HG02943 (cell line): ENCODE measurements at regions not wholly inside any gene's neighbourhood (a gene's known extent, or its start where the extent isn't known, plus 50 kb on each side); places are given as distances from the start of the nearest gene placed in this dataset.
A peak's percentile ranks its signal among the peaks of the same experiment; 100 is the strongest.

Source experiments
- ATAC-seq: cut with Tn5 transposase; IDR thresholded peaks from one replicate; pipeline ENCODE4 v1.9.1; 2021; ENCODE audit warnings: mild to moderate bottlenecking, low read depth, moderate library complexity; ENCODE audit not compliant: unreplicated experiment

- ATAC-seq, result no peak
Measured at GRCh38 chr3:102599819-102600576, 165.2 kb downstream of the ZPLD1 start.

GRCh38 chr3:102605153-102605552 is 170.3 kb downstream of the ZPLD1 start:
- ATAC-seq, result no peak

- no peak for ATAC-seq
Measured at GRCh38 chr3:102608875-102609274, 174.1 kb downstream of the ZPLD1 start.

- ATAC-seq, result no peak
Measured at GRCh38 chr3:102614021-102614569, 179.3 kb downstream of the ZPLD1 start.

- no peak for ATAC-seq
Measured at GRCh38 chr3:102614585-102614984, 179.8 kb downstream of the ZPLD1 start.

GRCh38 chr3:102617381-102617780 is 182.6 kb downstream of the ZPLD1 start:
- no peak for ATAC-seq

GRCh38 chr3:102619361-102619760 is 184.5 kb downstream of the ZPLD1 start:
- ATAC-seq, result no peak

- no peak for ATAC-seq
Measured at GRCh38 chr3:102629943-102630342, 195.1 kb downstream of the ZPLD1 start.

- no peak for ATAC-seq
Measured at GRCh38 chr3:102630531-102630930, 195.7 kb downstream of the ZPLD1 start.

- ATAC-seq, result no peak
Measured at GRCh38 chr3:102643546-102643945, 208.7 kb downstream of the ZPLD1 start.

GRCh38 chr3:102646557-102646956 is 211.7 kb downstream of the ZPLD1 start:
- ATAC-seq, result no peak

- ATAC-seq, result no peak
Measured at GRCh38 chr3:102660653-102661052, 225.8 kb downstream of the ZPLD1 start.

- ATAC-seq, result no peak
Measured at GRCh38 chr3:102661707-102662497, 227.1 kb downstream of the ZPLD1 start.

GRCh38 chr3:102662498-102662772 is 227.6 kb downstream of the ZPLD1 start:
- ATAC-seq, result no peak

- ATAC-seq, result no peak
Measured at GRCh38 chr3:102664126-102664525, 229.3 kb downstream of the ZPLD1 start.

- ATAC-seq, result no peak
Measured at GRCh38 chr3:102665183-102665582, 230.4 kb downstream of the ZPLD1 start.

- no peak for ATAC-seq
Measured at GRCh38 chr3:102668247-102668646, 233.4 kb downstream of the ZPLD1 start.

GRCh38 chr3:102670986-102671385 is 236.2 kb downstream of the ZPLD1 start:
- no peak for ATAC-seq

- no peak for ATAC-seq
Measured at GRCh38 chr3:102672305-102672704, 237.5 kb downstream of the ZPLD1 start.

GRCh38 chr3:102673271-102674115 is 238.7 kb downstream of the ZPLD1 start:
- ATAC-seq, result peak; percentile 71

- ATAC-seq, result no peak
Measured at GRCh38 chr3:102674284-102674683, 239.5 kb downstream of the ZPLD1 start.
